ENCODE measurements at regions not wholly inside any gene's neighbourhood (a gene's known extent, or its start where the extent isn't known, plus 50 kb on each side); places are given as distances from the start of the nearest gene placed in this dataset.
A peak's percentile ranks its signal among the peaks of the same experiment; 100 is the strongest.
"Not testable (repeated sequence)": the region's sequence is repeated elsewhere in the genome, so short reads cannot be mapped to it uniquely, and the experiment has no call there.

GRCh38 chr5:15106530-15107283 is 235.1 kb upstream of the ANKH start:
- no peak for DNase-seq (ENCODE audit: low read depth)
- TF ChIP-seq CTCF (IDR thresholded peaks at IDR 0.05; ENCODE audit: insufficient read depth, low read depth, low read length), result no peak

GRCh38 chr5:15105799-15106393 is 234.3 kb upstream of the ANKH start:
- peak; percentile 59 for DNase-seq (ENCODE audit: low read depth)
- H3K4me3 ChIP-seq (ENCODE audit: low read depth, low read length), result no peak overlapping the region
- peak; percentile 84 for TF ChIP-seq CTCF (IDR thresholded peaks at IDR 0.05; ENCODE audit: insufficient read depth, low read depth, low read length)

More at GRCh38 chr5:15106530-15107283, 235.1 kb upstream of the ANKH start:
- no peak overlapping the region for H3K4me3 ChIP-seq (ENCODE audit: low read depth, low read length)

GRCh38 chr5:15103864-15104263 is 232.3 kb upstream of the ANKH start:
- H3K4me3 ChIP-seq (ENCODE audit: low read depth, low read length), result no peak overlapping the region
- no peak for DNase-seq (ENCODE audit: low read depth)

GRCh38 chr5:15103130-15103529 is 231.6 kb upstream of the ANKH start:
- no peak overlapping the region for H3K4me3 ChIP-seq (ENCODE audit: low read depth, low read length)
- no peak for TF ChIP-seq CTCF (IDR thresholded peaks at IDR 0.05; ENCODE audit: insufficient read depth, low read depth, low read length)
- DNase-seq (ENCODE audit: low read depth), result peak; percentile 31

More at GRCh38 chr5:15103864-15104263, 232.3 kb upstream of the ANKH start:
- TF ChIP-seq CTCF (IDR thresholded peaks at IDR 0.05; ENCODE audit: insufficient read depth, low read depth, low read length), result no peak

- no peak for DNase-seq (ENCODE audit: low read depth)
- H3K4me3 ChIP-seq (ENCODE audit: low read depth, low read length), result no peak overlapping the region
- TF ChIP-seq CTCF (IDR thresholded peaks at IDR 0.05; ENCODE audit: insufficient read depth, low read depth, low read length), result no peak
Observed at GRCh38 chr5:15097552-15097951, 226.0 kb upstream of the ANKH start.

GRCh38 chr5:15096686-15097085 is 225.1 kb upstream of the ANKH start:
- not testable (repeated sequence) for H3K4me3 ChIP-seq (ENCODE audit: low read depth, low read length); DNase-seq (ENCODE audit: low read depth)

- DNase-seq (ENCODE audit: low read depth), result no peak
- no peak for TF ChIP-seq CTCF (IDR thresholded peaks at IDR 0.05; ENCODE audit: insufficient read depth, low read depth, low read length)
- H3K4me3 ChIP-seq (ENCODE audit: low read depth, low read length), result no peak overlapping the region
Observed at GRCh38 chr5:15092801-15093200, 221.2 kb upstream of the ANKH start.

Data from fibroblast of villous mesenchyme (primary cell).